IMR-90 (cell line): ENCODE measurements at regions not wholly inside any gene's neighbourhood (a gene's known extent, or its start where the extent isn't known, plus 50 kb on each side); places are given as distances from the start of the nearest gene placed in this dataset.

Experiments
- ATAC-seq: fragments of 200-7000 bp; cut with Tn5 transposase; 2 replicates; pipeline ENCODE4 v1.9.1; 2020; ENCODE audit warnings: low read depth, mild to moderate bottlenecking, moderate library complexity
- BruUV-seq: library from RNA; stranded (reverse); fragments of 400-500 nt; replicated peaks from 2 replicates; lab custom pipeline; 2021; lab: Mats Ljungman, UMichigan
- CTCF ChIA-PET: fragments of 300-600 bp; formaldehyde crosslinking; extraction: SDS; loops from one replicate; lab custom pipeline; 2021; ENCODE audit warnings: antibody characterized with exemption; lab: Yijun Ruan, JAX
- POLR2A ChIA-PET: fragments of 300-600 bp; sonication (Branson Sonifier 250); formaldehyde crosslinking; loops from one replicate; lab custom pipeline; 2022; ENCODE audit warnings: antibody characterized with exemption; ENCODE audit not compliant: unreplicated experiment; lab: Charles Lee
- DNase-seq: peaks from one replicate; pipeline ENCODE4 v3.0.0; 2013
- H2AFZ ChIP-seq: replicated peaks from 2 replicates; pipeline ENCODE3; 2013; ENCODE audit warnings: low read length, mild to moderate bottlenecking; ENCODE audit not compliant: poor library complexity
- H2AK5ac ChIP-seq: 2 replicates; pipeline ENCODE4 v1.6.1; 2013; ENCODE audit warnings: low read depth, low read length, inconsistent platforms
- H2AK9ac ChIP-seq: replicated peaks from 2 replicates; pipeline ENCODE3; 2013; ENCODE audit warnings: mild to moderate bottlenecking, low read depth, low read length, moderate library complexity; ENCODE audit not compliant: poor library complexity
- H2BK120ac ChIP-seq: 2 replicates; pipeline ENCODE4 v1.6.1; 2013; ENCODE audit warnings: low read depth, low read length, inconsistent platforms
- H2BK15ac ChIP-seq: 3 replicates; pipeline ENCODE4 v1.6.1; 2013; ENCODE audit warnings: low read depth, low read length, inconsistent platforms
- H2BK20ac ChIP-seq: 2 replicates; pipeline ENCODE4 v1.6.1; 2013; ENCODE audit warnings: low read depth, mild to moderate bottlenecking, inconsistent platforms, low read length, moderate library complexity
- H2BK5ac ChIP-seq: 2 replicates; pipeline ENCODE4 v1.6.1; 2013; ENCODE audit warnings: mild to moderate bottlenecking, low read depth, low read length, inconsistent platforms; ENCODE audit not compliant: poor library complexity, severe bottlenecking
- H3K14ac ChIP-seq: replicated peaks from 2 replicates; pipeline ENCODE4 v1.6.1; 2013; ENCODE audit warnings: low read depth, low read length, inconsistent platforms
- H3K18ac ChIP-seq: 2 replicates; pipeline ENCODE4 v1.6.1; 2013; ENCODE audit warnings: low read depth, low read length, control low read depth
- H3K23ac ChIP-seq: 2 replicates; pipeline ENCODE4 v1.6.1; 2013; ENCODE audit warnings: low read depth, low read length, inconsistent platforms
- H3K27ac ChIP-seq: 2 replicates; pipeline ENCODE4 v1.5.1; 2013; ENCODE audit warnings: mild to moderate bottlenecking, control low read depth, low read length; ENCODE audit not compliant: insufficient read depth
- H3K27me3 ChIP-seq: 2 replicates; pipeline ENCODE4 v1.6.1; 2013; ENCODE audit warnings: low read length; ENCODE audit not compliant: control insufficient read depth, insufficient read depth
- H3K36me3 ChIP-seq: 2 replicates; pipeline ENCODE4 v1.6.1; 2013; ENCODE audit warnings: low read length, mixed read lengths; ENCODE audit not compliant: control insufficient read depth, insufficient read depth
- H3K4ac ChIP-seq: 2 replicates; pipeline ENCODE4 v1.6.1; 2013; ENCODE audit warnings: low read depth, low read length, inconsistent platforms
- H3K4me1 ChIP-seq: 2 replicates; pipeline ENCODE4 v1.6.1; 2013; ENCODE audit warnings: low read length, mixed read lengths; ENCODE audit not compliant: control insufficient read depth, insufficient read depth
- H3K4me2 ChIP-seq: 2 replicates; pipeline ENCODE4 v1.6.1; 2013; ENCODE audit warnings: low read depth, mild to moderate bottlenecking, control low read depth, low read length, moderate library complexity
- H3K4me3 ChIP-seq: 2 replicates; pipeline ENCODE4 v1.5.1; 2013; ENCODE audit warnings: low read depth, mild to moderate bottlenecking, control low read depth, low read length, moderate library complexity; ENCODE audit not compliant: insufficient read depth
- H3K56ac ChIP-seq: 2 replicates; pipeline ENCODE4 v1.6.1; 2013; ENCODE audit warnings: low read length, inconsistent platforms; ENCODE audit not compliant: insufficient read depth; ENCODE audit errors: extremely low read depth
- H3K79me1 ChIP-seq, 2 experiments: 2 replicates each; pipeline ENCODE4 v1.6.1; 2013; ENCODE audit warnings: low read length in 2 of 2, inconsistent platforms in 1 of 2, low read depth in 1 of 2
- H3K9ac ChIP-seq: 2 replicates; pipeline ENCODE4 v1.6.1; 2013; ENCODE audit warnings: low read depth, low read length, control low read depth
- H3K9me1 ChIP-seq: 2 replicates; pipeline ENCODE4 v1.6.1; 2013; ENCODE audit warnings: low read length, inconsistent platforms; ENCODE audit not compliant: insufficient read depth
- H3K9me3 ChIP-seq: 2 replicates; pipeline ENCODE4 v1.6.1; 2013; ENCODE audit warnings: low read length; ENCODE audit not compliant: control insufficient read depth, insufficient read depth
- H4K20me1 ChIP-seq: 2 replicates; pipeline ENCODE4 v1.6.1; 2013; ENCODE audit warnings: low read length, inconsistent platforms; ENCODE audit not compliant: insufficient read depth
- H4K5ac ChIP-seq: 2 replicates; pipeline ENCODE4 v1.6.1; 2013; ENCODE audit warnings: mild to moderate bottlenecking, low read depth, low read length, control low read depth
- H4K8ac ChIP-seq, 2 experiments: 2 replicates each; pipeline ENCODE4 v1.6.1; 2013; ENCODE audit warnings: low read depth in 2 of 2, low read length in 2 of 2, control low read depth in 1 of 2, inconsistent platforms in 1 of 2
- H4K91ac ChIP-seq: 2 replicates; pipeline ENCODE4 v1.6.1; 2013; ENCODE audit warnings: low read depth, low read length, inconsistent platforms; ENCODE audit not compliant: insufficient read depth
- CEBPB ChIP-seq: IDR thresholded peaks from 2 replicates; pipeline ENCODE4 v1.6.1; 2012; ENCODE audit warnings: low read depth, low read length, improper control_type of control experiment
- CTCF ChIP-seq: conservative IDR thresholded peaks from 2 replicates; pipeline ENCODE4 v1.5.1; 2012; ENCODE audit warnings: mild to moderate bottlenecking, low read depth, low read length, improper control_type of control experiment
- ELK1 ChIP-seq: fragments of 150-350 bp; IDR thresholded peaks from 2 replicates; pipeline ENCODE4 v1.6.1; 2016; ENCODE audit warnings: low read depth, mild to moderate bottlenecking, low read length, moderate library complexity, borderline replicate concordance
- dilution Hi-C: fragments of 300-500 bp; cut with HindIII; formaldehyde crosslinking; loops from one replicate; pipeline ENCODE4 v1.14.3; 2018; ENCODE audit warnings: low sequenced_read_pairs; ENCODE audit not compliant: unreplicated experiment
- in situ Hi-C: fragments of 300-500 bp; cut with MboI; formaldehyde crosslinking; loops from 3 replicates; pipeline ENCODE4 v1.14.3; 2019; ENCODE audit warnings: low sequenced_read_pairs, inconsistent platforms, mixed read lengths
- intact Hi-C: fragments of 100-400 bp; cut with micrococcal nuclease; formaldehyde crosslinking; loops from 2 replicates; pipeline ENCODE4 v1.10.0; 2022

- no peak overlapping the region for H3K9ac ChIP-seq
- in situ Hi-C loops (no loop called here), intact Hi-C loops (no loop called here), dilution Hi-C loops (no loop called here)
- H3K36me3 ChIP-seq = no peaks in the 10 kb centered on the region
- H2AK9ac ChIP-seq = no peak overlapping the region
- no peak overlapping the region for H2AFZ ChIP-seq
- POLR2A ChIA-PET = no interaction called here
- no peak for TF ChIP-seq CEBPB
- no peak for TF ChIP-seq CTCF
- TF ChIP-seq ELK1 = no peak
- no peaks in the 10 kb centered on the region for H4K20me1 ChIP-seq
- H4K8ac ChIP-seq = no peak overlapping the region
- BruUV-seq = no TSS peak
- no peak for DNase-seq
- H3K14ac ChIP-seq = no peak overlapping the region
- H3K27me3 ChIP-seq = no peaks in the 10 kb centered on the region
- no peak overlapping the region for H3K4ac ChIP-seq
- H2BK5ac ChIP-seq = no peak overlapping the region
- no peaks in the 10 kb centered on the region for H3K79me1 ChIP-seq
- no peak overlapping the region for H4K5ac ChIP-seq
- H3K9me1 ChIP-seq = no peaks in the 10 kb centered on the region
- no peak overlapping the region for H2BK120ac ChIP-seq
- H3K18ac ChIP-seq = no peak overlapping the region
- H2AK5ac ChIP-seq = no peak overlapping the region
- no peak overlapping the region for H3K56ac ChIP-seq
- H3K9me3 ChIP-seq = no peaks in the 10 kb centered on the region
- no peak overlapping the region for H3K23ac ChIP-seq
- no peak overlapping the region for H3K4me3 ChIP-seq
- no peak overlapping the region for H2BK15ac ChIP-seq
- H2BK20ac ChIP-seq = no peak overlapping the region
- no peak for ATAC-seq
- H4K91ac ChIP-seq = no peak overlapping the region
- CTCF ChIA-PET = no interaction called here
- H3K4me2 ChIP-seq = no peak overlapping the region
- H3K4me1 ChIP-seq = no peaks in the 10 kb centered on the region
- no peak overlapping the region for H3K27ac ChIP-seq
Measured at GRCh38 chr5:87535706-87536105, 123.0 kb upstream of the CCNH start.
